A673 (cell line): ENCODE measurements at regions not wholly inside any gene's neighbourhood (a gene's known extent, or its start where the extent isn't known, plus 50 kb on each side); places are given as distances from the start of the nearest gene placed in this dataset.

Source experiments
- CTCF ChIP-seq: fragments of 300-800, 200-600 bp; sonication (generic); conservative IDR thresholded peaks from 2 replicates; pipeline ENCODE4 v1.5.1; 2017; ENCODE audit warnings: low read depth, mild to moderate bottlenecking, antibody characterized with exemption, low read length, moderate library complexity, mixed read lengths
- EZH2 ChIP-seq: fragments of 200-600 bp; sonication (generic); IDR thresholded peaks from 2 replicates; pipeline ENCODE4 v1.6.1; 2017; ENCODE audit warnings: borderline replicate concordance, low read depth, mild to moderate bottlenecking, mixed read lengths, antibody characterized with exemption, low read length; ENCODE audit not compliant: poor library complexity, severe bottlenecking

- TF ChIP-seq CTCF (no peak), EZH2 (no peak)
Measured at GRCh38 chr16:17605784-17606183, 135.0 kb upstream of the XYLT1 start.
